ENCODE measurements at regions not wholly inside any gene's neighbourhood (a gene's known extent, or its start where the extent isn't known, plus 50 kb on each side); places are given as distances from the start of the nearest gene placed in this dataset.

DNA sequence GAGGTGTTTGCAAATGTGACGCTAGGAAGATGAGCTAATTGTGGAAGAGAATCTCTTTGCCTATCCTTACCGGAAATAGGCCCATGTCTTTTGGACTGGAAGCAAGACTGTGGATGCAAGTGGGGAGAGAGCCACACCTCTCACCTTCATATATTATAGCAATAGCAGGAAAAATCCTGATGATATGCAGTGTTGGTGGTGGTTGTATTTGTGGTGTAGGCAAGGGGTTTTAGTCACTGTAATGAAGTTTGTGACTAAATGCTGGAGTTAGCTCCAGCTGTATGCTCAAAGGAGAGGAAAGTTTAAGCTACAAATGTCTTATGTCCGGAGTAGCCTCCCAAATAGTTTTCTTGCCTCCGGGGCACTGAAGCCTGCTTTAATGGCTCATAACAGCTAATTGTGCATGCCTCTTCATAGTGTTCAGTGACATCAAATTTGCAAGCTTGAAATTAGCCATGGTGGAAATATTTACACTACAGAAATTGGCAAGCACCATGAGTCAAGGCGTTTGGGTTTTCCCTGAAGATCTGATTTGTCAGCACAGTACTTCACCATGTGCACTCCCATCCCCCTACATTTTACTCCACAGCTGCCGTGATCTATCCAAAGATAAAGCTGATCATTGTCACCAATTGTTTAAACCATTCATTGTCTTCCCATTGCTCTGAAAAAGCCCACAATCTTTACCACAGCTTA lies 102.6 kb upstream of the ZNF644 start:
- H3K27ac ChIP-seq, result no peak overlapping the region
- DNase-seq, result no peak
- intact Hi-C loops (cut with DNase I), result no loop called here
- ATAC-seq, result no peak
- no peaks in the 10 kb centered on the region for H3K9me3 ChIP-seq
- WGBS, 4 donors, result 74 to 87% (median 83%) methylated on average over 6 of the region's 6 CpGs
- no peaks in the 10 kb centered on the region for H3K36me3 ChIP-seq
- peaks cover 0 to 6% (median 0%) of the 10 kb centered on the region in 9 donors for H3K27me3 ChIP-seq
- no peak for TF ChIP-seq POLR2A (IDR thresholded peaks at IDR 0.05)
- TF ChIP-seq, protein P1, sequence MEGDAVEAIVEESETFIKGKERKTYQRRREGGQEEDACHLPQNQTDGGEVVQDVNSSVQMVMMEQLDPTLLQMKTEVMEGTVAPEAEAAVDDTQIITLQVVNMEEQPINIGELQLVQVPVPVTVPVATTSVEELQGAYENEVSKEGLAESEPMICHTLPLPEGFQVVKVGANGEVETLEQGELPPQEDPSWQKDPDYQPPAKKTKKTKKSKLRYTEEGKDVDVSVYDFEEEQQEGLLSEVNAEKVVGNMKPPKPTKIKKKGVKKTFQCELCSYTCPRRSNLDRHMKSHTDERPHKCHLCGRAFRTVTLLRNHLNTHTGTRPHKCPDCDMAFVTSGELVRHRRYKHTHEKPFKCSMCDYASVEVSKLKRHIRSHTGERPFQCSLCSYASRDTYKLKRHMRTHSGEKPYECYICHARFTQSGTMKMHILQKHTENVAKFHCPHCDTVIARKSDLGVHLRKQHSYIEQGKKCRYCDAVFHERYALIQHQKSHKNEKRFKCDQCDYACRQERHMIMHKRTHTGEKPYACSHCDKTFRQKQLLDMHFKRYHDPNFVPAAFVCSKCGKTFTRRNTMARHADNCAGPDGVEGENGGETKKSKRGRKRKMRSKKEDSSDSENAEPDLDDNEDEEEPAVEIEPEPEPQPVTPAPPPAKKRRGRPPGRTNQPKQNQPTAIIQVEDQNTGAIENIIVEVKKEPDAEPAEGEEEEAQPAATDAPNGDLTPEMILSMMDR (IDR thresholded peaks at IDR 0.05), result no peak
- no peaks in the 10 kb centered on the region for H3K4me1 ChIP-seq
- no peak overlapping the region for H3K4me3 ChIP-seq

DNA sequence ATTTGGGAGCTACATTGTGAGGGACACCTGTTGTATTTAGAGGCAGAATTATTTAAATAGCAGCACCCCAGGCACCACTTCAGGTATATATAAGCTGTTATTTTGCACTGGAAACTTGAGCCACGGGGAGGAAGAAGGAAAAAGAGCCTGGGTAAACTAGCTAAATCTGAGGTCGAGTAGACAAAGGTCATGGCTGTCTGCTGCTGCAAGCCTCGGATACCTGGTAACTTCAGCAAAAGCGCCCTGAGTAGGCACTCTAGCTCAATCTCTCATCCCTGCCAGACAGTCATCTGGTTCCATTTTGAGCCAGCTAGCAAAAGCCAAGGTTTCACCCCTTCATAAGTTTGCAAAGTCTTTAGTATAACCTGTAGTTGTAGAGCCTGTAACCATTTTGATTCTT lies 101.9 kb upstream of the ZNF644 start:
- intact Hi-C loops (cut with DNase I), result no loop called here
- Histone ChIP-seq H3K27me3 (peaks cover 0 to 6% (median 0%) of the 10 kb centered on the region in 9 donors), H3K9me3 (no peaks in the 10 kb centered on the region), H3K4me3 (no peak overlapping the region), H3K27ac (no peak overlapping the region), H3K36me3 (no peaks in the 10 kb centered on the region), H3K4me1 (no peaks in the 10 kb centered on the region)
- DNase-seq (no peak), ATAC-seq (no peak)
- WGBS, 4 donors, result 43 to 50% (median 48%) methylated on average over 4 of the region's 4 CpGs
- TF ChIP-seq POLR2A (IDR thresholded peaks at IDR 0.05), result no peak
- TF ChIP-seq, protein P1 (IDR thresholded peaks at IDR 0.05), result no peak

DNA sequence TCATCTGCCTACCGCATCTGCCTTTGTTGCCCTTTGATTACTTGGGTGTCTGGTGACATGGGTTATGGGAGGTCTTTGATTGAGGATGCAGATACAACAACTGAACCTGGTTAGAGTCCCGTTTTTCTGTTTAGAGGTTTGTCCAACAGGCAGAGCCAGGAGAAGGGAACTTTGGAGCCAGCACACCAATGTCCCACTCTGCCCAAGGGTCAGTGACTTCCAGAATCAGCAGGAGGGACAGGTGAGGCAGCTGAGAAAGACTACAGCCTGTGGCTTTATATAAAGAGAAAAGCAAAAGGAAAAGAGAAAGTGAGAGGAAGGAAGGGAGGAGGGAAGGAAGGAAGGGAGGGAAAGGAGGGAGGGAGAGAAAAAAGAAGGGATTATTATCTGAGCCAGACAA lies 101.5 kb upstream of the ZNF644 start:
- no peaks in the 10 kb centered on the region for H3K36me3 ChIP-seq
- no peaks in the 10 kb centered on the region for H3K9me3 ChIP-seq
- H3K27ac ChIP-seq, result no peak overlapping the region
- intact Hi-C loops (cut with DNase I), result no loop called here
- TF ChIP-seq, protein P1 (IDR thresholded peaks at IDR 0.05), result no peak
- TF ChIP-seq POLR2A (IDR thresholded peaks at IDR 0.05), result no peak
- H3K4me3 ChIP-seq, result no peak overlapping the region
- peaks cover 0 to 2% (median 0%) of the 10 kb centered on the region in 9 donors for H3K27me3 ChIP-seq
- 19 to 47% (median 23%) methylated on average over 2 of the region's 2 CpGs for WGBS, 4 donors
- H3K4me1 ChIP-seq, result no peaks in the 10 kb centered on the region
- DNase-seq (no peak), ATAC-seq (no peak)

- TF ChIP-seq, protein P1 (IDR thresholded peaks at IDR 0.05), result no peak
Measured at GRCh38 chr1:91122106-91122717, 100.4 kb upstream of the ZNF644 start.

More at GRCh38 chr1:91122106-91122717, 100.4 kb upstream of the ZNF644 start:
- ATAC-seq (no peak), DNase-seq (no peak)
- WGBS, 4 donors, result 91 to 95% (median 91%) methylated on average over 2 of the region's 2 CpGs
- no peaks in the 10 kb centered on the region for H3K4me1 ChIP-seq
- H3K27ac ChIP-seq, result no peak overlapping the region
- H3K4me3 ChIP-seq, result no peak overlapping the region
- H3K27me3 ChIP-seq, result no peaks in the 10 kb centered on the region
- H3K36me3 ChIP-seq, result no peaks in the 10 kb centered on the region
- intact Hi-C loops (cut with DNase I), result no loop called here
- no peaks in the 10 kb centered on the region for H3K9me3 ChIP-seq
